Parathyroid adenoma (tissue), 2 donors: ENCODE measurements at regions not wholly inside any gene's neighbourhood (a gene's known extent, or its start where the extent isn't known, plus 50 kb on each side); places are given as distances from the start of the nearest gene placed in this dataset.

Experiments
- H2AFZ ChIP-seq: fragments of 300-600 bp; sonication (generic); one replicate; pipeline ENCODE4 v1.7.0; 2017; ENCODE audit warnings: antibody characterized with exemption, mild to moderate bottlenecking
- H3K27ac ChIP-seq: fragments of 300-600 bp; sonication (generic); one replicate; pipeline ENCODE4 v1.7.0; 2017
- H3K27me3 ChIP-seq: fragments of 300-600 bp; sonication (generic); one replicate; pipeline ENCODE4 v1.7.0; 2017; ENCODE audit warnings: low read length; ENCODE audit not compliant: control insufficient read depth, insufficient read depth
- H3K36me3 ChIP-seq: fragments of 300-600 bp; sonication (generic); one replicate; pipeline ENCODE4 v1.7.0; 2017; ENCODE audit warnings: low read length; ENCODE audit not compliant: control insufficient read depth, insufficient read depth
- H3K4me1 ChIP-seq: fragments of 300-600 bp; sonication (generic); one replicate; pipeline ENCODE4 v1.7.0; 2017; ENCODE audit warnings: control low read depth
- H3K4me2 ChIP-seq: fragments of 300-600 bp; sonication (generic); one replicate; pipeline ENCODE4 v1.7.0; 2017; ENCODE audit warnings: low read length
- H3K4me3 ChIP-seq: fragments of 300-600 bp; sonication (generic); one replicate; pipeline ENCODE4 v1.7.0; 2017; ENCODE audit warnings: low read depth, low read length
- H3K79me2 ChIP-seq: fragments of 300-600 bp; sonication (generic); one replicate; pipeline ENCODE4 v1.7.0; 2017; ENCODE audit warnings: control low read depth
- H3K9ac ChIP-seq: fragments of 300-600 bp; sonication (generic); one replicate; pipeline ENCODE4 v1.7.0; 2017; ENCODE audit warnings: mild to moderate bottlenecking
- H3K9me3 ChIP-seq: fragments of 300-600 bp; sonication (generic); one replicate; pipeline ENCODE4 v1.7.0; 2017; ENCODE audit warnings: low read length; ENCODE audit not compliant: control insufficient read depth
- TF ChIP-seq, protein P1 (sequence below): fragments of 300-600 bp; sonication (generic); IDR thresholded peaks from one replicate; pipeline ENCODE4 v1.7.0; 2017; ENCODE audit warnings: antibody characterized with exemption, mild to moderate bottlenecking
- donor health status: primary hyperparathyroidism.

DNA sequence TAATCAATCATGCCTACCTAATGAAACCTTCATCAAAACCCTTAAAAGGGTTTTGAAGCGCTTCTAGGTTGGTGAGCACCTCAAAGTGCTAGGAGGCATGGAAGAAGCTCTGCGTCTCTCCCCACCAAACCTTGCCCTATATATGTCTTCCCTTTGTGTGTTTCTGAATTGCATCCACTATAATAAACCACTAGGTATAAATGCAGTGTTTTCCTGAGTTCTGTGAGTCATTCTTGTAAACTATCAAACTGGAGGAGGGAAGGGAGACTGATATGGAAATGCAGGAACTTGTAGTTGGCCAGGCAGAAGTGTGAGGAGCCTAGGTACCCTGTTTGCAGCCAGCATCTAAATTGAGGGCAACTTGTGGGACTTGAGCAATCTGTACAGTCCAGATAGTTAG, 698.8 kb downstream of the DOK5 start:
- Histone ChIP-seq H3K9ac (no peak overlapping the region), H3K9me3 (no peaks in the 10 kb centered on the region), H3K4me1 (no peaks in the 10 kb centered on the region), H2AFZ (no peak overlapping the region), H3K27ac (no peak overlapping the region), H3K79me2 (no peaks in the 10 kb centered on the region), H3K4me3 (no peak overlapping the region), H3K27me3 (no peaks in the 10 kb centered on the region), H3K36me3 (no peaks in the 10 kb centered on the region), H3K4me2 (no peak overlapping the region)
- TF ChIP-seq, protein P1, sequence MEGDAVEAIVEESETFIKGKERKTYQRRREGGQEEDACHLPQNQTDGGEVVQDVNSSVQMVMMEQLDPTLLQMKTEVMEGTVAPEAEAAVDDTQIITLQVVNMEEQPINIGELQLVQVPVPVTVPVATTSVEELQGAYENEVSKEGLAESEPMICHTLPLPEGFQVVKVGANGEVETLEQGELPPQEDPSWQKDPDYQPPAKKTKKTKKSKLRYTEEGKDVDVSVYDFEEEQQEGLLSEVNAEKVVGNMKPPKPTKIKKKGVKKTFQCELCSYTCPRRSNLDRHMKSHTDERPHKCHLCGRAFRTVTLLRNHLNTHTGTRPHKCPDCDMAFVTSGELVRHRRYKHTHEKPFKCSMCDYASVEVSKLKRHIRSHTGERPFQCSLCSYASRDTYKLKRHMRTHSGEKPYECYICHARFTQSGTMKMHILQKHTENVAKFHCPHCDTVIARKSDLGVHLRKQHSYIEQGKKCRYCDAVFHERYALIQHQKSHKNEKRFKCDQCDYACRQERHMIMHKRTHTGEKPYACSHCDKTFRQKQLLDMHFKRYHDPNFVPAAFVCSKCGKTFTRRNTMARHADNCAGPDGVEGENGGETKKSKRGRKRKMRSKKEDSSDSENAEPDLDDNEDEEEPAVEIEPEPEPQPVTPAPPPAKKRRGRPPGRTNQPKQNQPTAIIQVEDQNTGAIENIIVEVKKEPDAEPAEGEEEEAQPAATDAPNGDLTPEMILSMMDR = no peak

DNA sequence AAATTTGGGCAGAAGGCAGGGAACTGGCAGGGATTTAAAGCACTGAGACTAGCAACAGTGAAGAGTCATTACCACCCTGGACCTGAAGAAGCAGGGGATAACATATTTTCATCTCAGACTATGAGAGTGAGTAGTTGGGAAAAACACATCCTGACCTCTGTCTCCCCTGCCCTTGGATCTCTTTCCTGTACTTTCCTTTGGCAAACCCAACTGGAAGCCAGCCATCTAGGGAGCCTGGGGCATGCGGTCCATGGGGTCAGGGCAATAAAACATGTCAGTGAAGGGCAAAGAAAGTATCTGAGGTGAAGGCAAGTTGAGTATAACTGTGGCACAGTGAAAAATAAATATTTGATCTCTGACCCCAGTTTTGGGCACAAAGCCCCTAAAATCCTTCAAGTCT, 698.2 kb downstream of the DOK5 start:
- no peak overlapping the region for H3K27ac ChIP-seq
- H3K4me1 ChIP-seq = no peaks in the 10 kb centered on the region
- no peaks in the 10 kb centered on the region for H3K79me2 ChIP-seq
- no peaks in the 10 kb centered on the region for H3K36me3 ChIP-seq
- H2AFZ ChIP-seq = no peak overlapping the region
- H3K4me2 ChIP-seq = no peak overlapping the region
- H3K4me3 ChIP-seq = no peak overlapping the region
- TF ChIP-seq, protein P1 = no peak
- H3K9ac ChIP-seq = no peak overlapping the region
- H3K27me3 ChIP-seq = no peaks in the 10 kb centered on the region
- H3K9me3 ChIP-seq = no peaks in the 10 kb centered on the region

DNA sequence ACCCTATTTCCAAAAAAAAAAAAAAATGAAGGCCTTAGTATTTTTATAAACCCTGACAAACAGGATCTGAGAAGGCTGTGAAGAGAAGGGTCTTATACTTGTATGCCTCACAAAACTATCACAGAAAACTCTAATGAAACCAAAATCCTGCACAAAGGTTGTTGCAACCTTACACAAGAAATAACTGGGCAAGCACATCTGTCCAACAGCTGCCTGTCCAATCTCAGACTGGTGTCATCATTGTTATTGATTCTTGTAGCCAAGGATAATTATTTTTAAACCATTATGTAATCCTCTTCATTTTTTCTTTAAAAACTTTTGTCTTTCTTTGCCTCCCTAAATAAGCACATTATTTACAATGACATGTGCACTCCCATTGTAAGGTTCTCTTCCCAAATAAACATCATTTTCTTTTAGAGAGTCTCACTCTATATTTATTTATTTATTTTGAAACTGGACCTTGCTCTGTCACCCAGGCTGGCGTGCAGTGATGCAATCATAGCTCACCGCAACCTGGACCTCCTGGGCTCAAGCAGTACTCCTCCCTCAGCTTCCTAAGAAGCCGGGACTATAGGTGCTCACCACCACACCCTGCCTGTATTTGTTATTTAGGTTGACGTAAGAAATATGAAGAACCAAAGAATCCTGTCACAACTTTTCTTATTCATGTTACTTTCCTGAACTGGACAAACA, 697.1 kb downstream of the DOK5 start:
- no peak overlapping the region for H3K27ac ChIP-seq
- H3K4me3 ChIP-seq = no peak overlapping the region

DNA sequence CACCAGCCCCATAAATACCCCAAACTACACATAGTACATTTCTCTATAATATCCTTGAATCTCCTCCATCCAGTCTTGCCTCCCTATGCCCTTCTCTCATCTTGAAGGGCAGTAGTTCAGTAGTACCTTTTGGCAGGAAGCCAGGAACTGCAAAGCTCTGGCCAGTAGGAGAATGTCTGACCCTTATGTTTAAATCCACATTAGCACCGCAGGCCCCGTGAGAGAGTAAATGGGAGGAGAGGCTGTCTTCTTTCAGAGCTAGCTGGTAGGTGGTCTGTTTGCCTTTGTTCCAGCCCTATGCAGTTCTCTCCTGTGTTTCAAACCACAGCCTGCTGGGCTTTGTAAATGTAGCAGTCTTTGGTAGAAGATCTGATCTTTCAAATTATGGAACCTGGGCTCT, 690.7 kb downstream of the DOK5 start:
- no peaks in the 10 kb centered on the region for H3K9me3 ChIP-seq
- TF ChIP-seq, protein P1 = no peak
- H3K4me3 ChIP-seq = no peak overlapping the region
- H3K27me3 ChIP-seq = no peaks in the 10 kb centered on the region
- H3K36me3 ChIP-seq = no peaks in the 10 kb centered on the region
- H3K9ac ChIP-seq = no peak overlapping the region
- no peak overlapping the region for H2AFZ ChIP-seq
- H3K4me2 ChIP-seq = no peak overlapping the region
- H3K79me2 ChIP-seq = no peaks in the 10 kb centered on the region
- no peak overlapping the region for H3K27ac ChIP-seq
- no peaks in the 10 kb centered on the region for H3K4me1 ChIP-seq

More for the DNA sequence above, 697.1 kb downstream of the DOK5 start:
- no peak overlapping the region for H3K4me2 ChIP-seq
- H3K9me3 ChIP-seq = no peaks in the 10 kb centered on the region
- no peaks in the 10 kb centered on the region for H3K36me3 ChIP-seq
- no peaks in the 10 kb centered on the region for H3K27me3 ChIP-seq
- H3K9ac ChIP-seq = no peak overlapping the region
- no peaks in the 10 kb centered on the region for H3K4me1 ChIP-seq
- TF ChIP-seq, protein P1 = no peak
- no peaks in the 10 kb centered on the region for H3K79me2 ChIP-seq
- no peak overlapping the region for H2AFZ ChIP-seq

DNA sequence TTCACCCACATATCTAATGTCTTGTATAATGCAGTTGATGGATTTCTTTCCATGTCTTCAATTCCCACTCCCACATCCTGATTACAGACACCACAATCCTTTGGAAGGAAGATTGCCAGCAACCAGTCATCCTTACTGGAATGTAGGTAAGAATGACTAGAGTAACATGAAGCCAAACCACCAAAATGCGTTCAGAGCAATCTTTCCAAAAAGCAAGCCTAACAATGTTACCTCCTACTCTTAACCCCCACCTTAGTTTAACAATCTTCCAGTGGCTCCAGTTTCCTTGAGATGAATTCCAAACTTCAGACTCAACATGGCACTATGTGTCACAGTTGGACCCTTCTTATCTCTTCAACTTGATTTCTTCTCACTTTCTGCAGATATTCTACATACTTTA, 685.6 kb downstream of the DOK5 start:
- Histone ChIP-seq H3K9ac (no peak overlapping the region), H2AFZ (no peak overlapping the region), H3K79me2 (no peaks in the 10 kb centered on the region), H3K9me3 (no peaks in the 10 kb centered on the region), H3K27ac (no peak overlapping the region), H3K36me3 (no peaks in the 10 kb centered on the region), H3K4me3 (no peak overlapping the region), H3K4me2 (no peak overlapping the region), H3K27me3 (no peaks in the 10 kb centered on the region), H3K4me1 (no peaks in the 10 kb centered on the region)
- TF ChIP-seq, protein P1 = no peak
